NCI-H1694 (cell line): ENCODE measurements at regions not wholly inside any gene's neighbourhood (a gene's known extent, or its start where the extent isn't known, plus 50 kb on each side); places are given as distances from the start of the nearest gene placed in this dataset.
A peak's percentile ranks its signal among the peaks of the same experiment; 100 is the strongest.

ENCODE experiments used
- DNase-seq: peaks from one replicate; lab custom pipeline; 2025; lab: John Stamatoyannopoulos, UW

DNA sequence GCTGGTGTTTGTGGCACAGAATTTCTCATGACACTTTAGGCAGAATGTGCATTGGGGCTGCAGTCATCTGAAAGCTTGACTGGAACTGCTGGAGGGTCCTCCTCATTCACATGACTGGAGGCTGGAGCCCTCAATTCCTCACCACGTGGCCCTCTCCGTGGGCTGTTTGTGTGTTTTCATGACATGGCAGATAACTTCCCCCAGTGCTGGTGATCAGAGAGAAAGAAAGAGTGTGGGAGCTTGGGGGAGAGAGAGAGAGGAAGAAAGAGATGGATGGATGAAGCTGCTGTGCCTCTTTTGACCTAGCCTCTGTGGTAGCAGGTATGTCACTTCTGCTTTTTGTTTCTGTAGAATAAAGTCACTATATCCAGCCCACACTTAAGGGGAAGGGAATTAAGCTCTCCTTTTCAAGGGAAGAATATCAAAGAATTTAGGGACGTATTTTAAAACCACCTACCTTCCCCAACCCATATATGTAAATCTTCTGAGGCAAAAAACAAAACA lies 169.6 kb upstream of the IL12A start:
- DNase-seq, result no peak

DNA sequence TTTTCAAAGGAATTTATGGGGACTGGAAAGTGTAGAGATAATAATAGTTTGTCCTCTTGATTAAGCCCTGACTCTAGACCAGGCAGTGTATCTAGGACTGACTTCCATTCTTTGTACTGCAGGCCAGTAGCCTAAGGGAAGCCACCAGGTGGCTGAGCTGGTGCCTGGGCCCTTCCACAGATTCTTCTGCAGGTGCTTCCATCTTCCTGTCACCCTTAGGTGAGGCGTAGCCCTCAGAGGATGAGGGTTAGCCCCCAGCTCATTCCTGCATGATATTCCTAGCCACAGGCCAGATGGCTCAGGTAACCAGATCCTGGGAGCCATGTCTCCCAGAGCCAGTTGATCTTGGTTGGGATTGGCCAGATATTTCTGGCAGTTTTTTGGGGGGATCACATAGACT lies 169.0 kb upstream of the IL12A start:
- DNase-seq, result no peak

DNA sequence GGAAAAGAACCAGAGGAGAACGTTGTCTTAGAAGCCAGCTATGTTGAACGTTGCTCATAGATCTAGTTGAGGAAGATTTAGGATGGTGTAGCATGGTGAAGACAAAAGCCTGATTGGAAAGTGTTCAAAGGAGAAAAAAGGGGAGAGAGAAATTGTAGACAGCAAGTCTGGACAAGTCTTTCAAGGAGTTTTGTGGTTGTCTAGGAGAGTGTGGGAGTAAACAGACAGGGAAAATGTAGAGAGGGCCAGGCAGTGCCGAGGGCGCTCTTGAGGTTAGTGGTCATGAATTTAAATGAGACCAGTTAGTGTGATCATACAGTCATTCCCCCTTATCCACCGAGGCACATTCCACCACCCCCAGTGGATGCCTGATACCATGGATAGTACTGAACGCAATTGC lies 167.5 kb upstream of the IL12A start:
- no peak for DNase-seq

DNA sequence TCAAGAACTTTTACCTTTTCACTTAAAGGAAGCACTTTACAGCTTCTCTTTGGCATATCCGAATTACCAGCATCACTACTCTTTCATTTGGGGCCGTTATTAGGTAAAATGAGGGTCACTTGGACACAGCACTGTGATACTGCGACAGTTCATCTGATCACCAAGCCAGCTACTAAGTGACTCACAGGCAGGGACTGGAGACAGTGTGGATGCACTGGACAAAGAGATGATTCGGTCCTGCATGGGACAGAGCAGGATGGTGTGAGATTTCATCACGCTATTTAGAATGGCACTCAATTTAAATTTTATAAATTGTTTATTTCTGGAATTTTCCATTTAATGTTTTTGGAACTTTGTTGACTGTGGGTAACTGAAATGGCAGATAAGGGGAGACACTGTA lies 166.9 kb upstream of the IL12A start:
- no peak for DNase-seq

DNA sequence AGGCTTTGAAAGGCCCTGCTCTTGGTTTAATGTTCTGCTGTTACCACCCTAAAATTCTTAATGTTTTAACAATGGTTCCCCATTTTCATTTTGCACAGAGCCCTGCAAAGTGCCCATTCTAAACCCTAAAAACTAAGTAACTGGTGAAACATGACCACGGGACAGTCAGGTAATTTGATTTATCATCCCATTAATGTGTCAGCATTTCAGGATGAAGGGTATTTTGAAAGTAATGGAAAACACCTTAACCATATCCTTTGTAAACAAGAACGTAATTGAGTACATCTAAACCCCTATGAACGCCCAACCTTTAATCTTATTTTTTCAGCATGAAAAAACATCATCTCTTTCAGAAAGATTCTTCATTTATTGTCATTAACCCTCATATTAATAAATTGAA lies 164.9 kb upstream of the IL12A start:
- DNase-seq, result no peak

DNA sequence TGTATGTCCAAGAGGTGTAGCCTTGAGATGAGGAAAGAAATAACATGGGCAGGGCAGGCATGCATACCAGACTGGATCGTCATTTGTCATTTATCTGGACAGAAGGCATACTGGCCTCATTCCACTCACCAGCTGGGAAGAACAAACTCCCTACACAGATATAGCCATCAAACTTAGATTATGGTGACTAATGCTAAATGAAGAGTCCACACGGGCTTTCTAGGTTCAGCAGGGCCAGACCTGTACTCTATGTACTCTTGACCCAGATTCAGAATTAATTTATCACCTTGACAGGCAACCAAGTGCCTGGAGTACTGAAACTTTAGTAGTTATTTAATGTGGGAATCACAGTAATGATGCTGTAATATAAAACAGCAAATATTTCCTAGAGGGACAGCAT lies 164.3 kb upstream of the IL12A start:
- no peak for DNase-seq

DNA sequence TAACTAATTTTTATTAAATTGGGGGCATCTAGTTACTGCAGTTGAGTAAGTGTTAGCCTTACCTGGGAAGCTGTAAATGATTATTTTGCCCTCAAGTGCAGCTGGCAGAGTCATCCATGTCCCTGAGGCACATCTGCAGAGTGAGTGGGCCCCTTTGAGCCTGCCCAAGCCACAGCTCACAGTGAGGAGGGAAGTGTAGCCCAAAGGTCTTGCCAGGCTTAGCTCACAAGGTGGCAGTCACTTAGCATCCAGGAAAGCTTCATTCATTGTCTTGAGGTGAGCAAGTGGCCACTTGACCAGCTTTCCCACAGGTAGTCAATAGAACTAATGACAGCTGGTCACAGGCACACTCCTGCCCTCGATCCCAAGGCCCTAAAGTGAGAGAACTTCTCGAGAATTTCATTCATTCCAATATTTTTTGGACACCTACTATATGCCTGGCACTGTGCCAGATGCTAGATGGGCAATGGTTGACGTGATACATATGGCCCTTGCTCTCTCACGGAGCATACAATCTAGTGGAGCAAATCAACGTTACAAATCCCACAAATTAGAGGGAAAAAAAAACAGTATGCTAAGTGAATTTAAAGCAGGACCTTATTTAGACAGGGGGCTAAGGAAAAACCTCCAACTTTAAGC lies 163.3 kb upstream of the IL12A start:
- DNase-seq, result no peak

DNA sequence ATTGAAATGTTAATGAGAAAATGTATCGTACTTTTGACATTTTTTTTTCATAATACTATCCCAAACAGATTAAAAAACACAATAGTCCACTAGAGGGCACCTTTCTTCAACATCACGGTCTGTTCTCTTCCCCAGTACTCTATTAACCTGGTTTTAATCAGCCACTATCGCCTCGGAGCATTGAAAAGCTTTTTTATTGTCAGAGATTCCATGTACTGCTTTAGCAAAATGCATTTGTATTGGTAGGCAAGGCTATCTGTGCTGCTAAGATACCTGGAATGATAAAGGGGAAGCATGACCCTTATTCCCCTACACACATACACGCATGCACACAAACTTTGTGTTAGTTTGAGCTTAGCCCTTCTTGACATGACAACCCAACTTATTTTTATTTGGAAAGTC lies 160.1 kb upstream of the IL12A start:
- peak; percentile 30 for DNase-seq

DNA sequence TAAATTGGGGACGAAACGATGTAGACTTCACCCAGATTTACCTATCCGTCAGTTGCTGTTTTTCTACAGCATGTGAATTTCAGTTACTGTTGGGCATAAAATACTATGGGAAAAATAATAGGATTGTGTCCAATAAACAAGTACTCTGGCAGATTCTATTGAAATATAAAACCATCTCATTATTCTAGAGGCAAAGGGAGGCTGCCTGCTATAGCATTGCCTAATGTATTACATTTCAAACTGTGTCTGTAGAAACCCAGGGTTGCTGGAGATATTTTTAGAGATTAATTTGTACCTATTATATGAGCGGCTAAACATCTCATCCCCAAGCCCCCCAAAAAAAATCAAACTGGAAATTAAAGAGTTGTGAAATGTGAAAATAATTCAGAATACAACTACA lies 159.6 kb upstream of the IL12A start:
- DNase-seq, result no peak

DNA sequence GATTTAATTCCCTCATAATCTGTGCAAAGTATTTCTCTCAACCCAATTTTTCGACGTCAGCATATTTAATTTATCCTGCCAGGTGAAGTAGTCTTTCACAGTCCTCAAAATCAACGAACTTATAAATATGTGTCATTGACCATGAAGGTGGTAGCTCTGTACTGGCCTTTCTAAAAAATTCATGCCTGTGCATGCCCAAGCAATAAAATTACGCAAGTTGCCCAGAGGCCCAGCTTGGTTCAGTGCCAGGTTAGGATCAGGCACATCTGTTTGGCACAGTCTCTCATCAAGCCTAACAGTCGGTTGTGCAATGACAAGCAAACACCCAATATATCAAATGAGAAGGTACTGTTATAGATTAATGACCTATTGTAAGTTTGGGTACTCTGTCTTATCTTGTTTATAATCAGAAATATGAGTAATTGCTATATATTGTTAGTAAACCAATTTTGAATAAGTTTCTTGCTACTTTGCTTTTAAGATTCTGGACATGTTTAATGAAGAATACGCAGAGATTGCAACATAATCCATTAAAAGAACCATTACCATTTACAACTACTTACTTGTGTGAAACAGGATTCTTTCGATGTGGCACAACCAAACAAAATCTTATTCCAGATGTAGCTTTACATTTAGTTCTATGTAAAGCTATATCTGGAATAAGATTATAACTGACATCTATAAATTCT lies 159.0 kb upstream of the IL12A start:
- DNase-seq, result no peak

DNA sequence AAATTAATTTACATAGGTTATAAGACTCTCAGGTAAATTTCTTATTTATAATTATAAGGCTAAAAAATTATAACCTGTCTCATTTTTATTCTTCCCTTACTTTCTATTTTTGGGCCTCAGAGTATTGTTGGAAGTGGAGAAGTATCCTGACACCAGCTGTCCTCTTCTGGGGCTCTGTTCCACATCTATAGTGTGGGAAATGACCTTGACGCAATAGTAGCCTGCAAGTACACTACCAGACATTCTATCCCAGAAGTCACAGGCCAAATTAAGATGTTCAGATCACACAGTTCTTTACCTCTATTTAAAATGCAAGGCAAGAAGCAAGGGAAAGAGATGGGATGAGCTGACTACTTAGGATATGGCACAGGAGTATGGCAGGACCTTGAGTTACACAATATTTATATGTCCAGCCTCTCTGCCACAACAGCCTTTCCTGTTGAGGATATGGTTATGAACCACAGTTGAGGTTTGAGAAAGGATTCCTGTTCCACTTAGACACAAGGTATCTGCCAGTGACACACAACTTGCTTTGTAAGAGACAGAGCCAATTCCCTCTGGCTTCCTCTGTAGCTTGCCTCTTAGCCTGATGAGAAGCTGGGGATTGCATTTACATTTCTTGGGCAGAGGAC lies 158.0 kb upstream of the IL12A start:
- no peak for DNase-seq

DNA sequence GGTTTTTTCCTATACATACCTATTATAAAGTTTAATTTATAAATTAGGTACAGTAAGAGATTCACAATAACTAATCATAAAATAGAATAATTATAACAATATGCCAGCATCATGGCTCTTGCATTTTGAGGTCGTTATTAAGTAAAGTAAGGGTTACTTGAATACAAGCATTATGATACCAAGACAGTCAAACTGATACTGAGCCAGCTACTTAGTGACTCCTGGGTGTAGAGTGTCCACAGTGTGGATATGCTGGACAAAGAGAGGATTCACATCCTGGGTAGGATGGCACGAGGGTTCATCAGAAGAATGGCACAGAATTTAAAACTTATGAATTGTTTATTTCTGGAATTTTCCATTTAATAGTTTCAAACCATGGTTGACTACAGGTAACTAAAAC lies 157.2 kb upstream of the IL12A start:
- DNase-seq, result no peak

DNA sequence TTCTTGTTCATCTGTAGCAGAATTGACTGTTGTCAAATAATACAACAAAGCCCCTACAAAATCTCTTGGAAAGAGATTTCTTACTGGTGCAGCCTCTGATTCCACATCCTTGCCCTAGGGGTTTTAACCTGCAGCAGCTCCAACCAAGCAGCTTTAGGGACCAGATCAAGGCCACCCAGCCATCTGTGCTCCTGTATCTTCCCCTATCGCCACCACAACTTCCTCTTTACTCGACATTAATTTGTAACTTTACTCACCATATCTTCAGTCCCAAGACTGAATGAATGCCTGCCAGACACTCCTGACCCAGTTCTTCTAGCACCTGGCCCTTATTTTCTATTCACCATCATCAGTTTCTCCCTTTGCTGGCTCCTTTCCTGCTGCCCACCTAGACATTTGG lies 156.6 kb upstream of the IL12A start:
- DNase-seq, result no peak

DNA sequence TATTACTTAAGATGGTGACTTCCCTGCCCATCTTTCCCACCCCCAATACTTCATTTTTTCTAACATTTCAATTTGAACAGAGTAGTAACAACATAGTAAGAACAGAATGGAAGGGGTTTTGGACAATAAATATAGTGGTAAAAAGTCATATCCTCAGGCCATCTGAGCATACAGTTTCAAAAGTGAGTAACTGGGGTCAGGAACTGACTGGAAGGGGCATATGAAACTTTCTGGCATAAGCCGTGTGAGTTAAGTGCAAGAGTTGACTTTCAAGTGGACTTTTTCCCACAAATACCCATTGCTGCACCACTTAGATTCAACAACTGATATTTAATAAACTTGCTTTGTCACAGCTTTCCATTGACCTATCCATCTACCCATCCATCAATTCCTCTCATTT lies 153.5 kb upstream of the IL12A start:
- no peak for DNase-seq

DNA sequence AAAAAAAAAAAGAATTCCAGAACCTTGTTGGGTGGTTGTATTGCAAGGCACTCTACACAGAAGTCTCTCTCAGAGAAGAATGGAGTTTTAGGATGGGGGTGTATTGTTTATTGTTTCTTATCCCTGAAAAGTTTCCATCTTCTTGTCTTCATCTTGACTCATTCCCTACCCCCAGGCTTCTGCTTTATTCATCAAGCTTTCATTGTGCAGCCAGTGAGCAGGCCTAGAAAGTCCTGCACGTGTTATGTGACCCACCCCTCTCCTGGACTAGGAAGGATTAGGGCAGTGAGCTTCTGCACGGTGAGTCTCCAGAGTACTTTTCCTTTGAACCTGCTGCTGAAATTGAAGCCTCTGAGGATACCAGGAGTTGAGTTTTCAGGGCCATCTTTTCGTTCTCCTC lies 150.9 kb upstream of the IL12A start:
- DNase-seq, result no peak

DNA sequence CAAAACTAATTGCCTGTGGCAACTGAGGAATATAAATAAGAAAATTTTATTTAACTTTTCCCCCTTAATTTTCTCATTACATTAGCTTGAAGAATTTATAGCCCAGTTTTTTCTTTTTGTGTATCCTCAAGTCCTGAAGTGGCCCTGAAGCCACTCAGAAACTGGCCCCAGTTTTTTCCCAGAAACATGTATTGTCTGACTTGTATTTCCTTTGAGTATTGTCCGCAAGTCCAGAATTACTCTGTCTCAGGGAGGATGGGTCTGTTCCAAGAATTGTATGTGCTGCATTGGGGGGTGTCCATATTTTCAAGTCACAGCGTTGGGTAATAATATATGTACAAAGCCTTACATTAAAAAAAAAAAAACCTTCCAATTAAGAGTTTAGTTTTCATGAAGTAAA lies 149.7 kb upstream of the IL12A start:
- DNase-seq, result no peak

DNA sequence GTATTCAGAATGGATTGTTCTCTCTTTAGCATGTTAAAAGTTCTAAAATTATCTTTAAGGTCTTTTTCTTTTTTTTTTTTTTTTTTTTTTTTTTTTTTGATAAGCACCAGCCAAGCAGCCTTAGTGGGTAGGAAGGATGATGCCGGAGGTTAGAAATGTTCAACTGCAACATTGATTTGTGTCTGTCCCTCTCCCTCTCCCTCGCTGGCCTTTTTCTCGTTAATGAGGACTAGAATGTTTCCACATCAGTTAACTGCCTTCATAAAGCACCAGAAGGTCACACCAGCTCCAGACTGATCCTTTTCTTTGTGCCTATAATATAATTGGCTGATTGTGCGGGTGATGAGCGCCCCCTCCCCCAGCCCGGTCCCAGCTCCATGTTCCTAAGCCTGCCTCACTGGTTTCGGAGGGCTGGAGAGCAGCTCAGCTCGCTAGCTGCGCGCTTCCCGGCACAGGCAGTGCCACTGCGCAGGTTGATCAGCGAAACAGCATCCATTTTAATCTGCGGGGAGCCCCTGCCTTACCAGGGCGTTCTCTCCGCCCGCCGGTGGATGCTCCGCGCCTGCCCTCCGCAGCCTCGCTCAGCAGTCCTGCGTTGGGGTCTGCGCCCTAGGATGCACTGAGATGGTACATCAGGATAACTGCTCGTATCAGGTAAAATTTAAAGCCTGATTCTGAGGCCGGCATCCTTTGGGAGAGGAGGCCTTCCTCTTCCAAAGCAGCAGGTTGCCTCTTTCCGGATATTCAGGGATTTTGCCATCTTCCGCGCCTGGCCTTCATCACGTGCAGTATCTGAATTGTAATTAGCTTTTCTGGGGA lies 148.9 kb upstream of the IL12A start, which contains the start of gene SCHIP1:
SCHIP1 (plus strand) TSS at position 301 of the 819 bp plus-strand sequence.
- DNase-seq, result no peak

DNA sequence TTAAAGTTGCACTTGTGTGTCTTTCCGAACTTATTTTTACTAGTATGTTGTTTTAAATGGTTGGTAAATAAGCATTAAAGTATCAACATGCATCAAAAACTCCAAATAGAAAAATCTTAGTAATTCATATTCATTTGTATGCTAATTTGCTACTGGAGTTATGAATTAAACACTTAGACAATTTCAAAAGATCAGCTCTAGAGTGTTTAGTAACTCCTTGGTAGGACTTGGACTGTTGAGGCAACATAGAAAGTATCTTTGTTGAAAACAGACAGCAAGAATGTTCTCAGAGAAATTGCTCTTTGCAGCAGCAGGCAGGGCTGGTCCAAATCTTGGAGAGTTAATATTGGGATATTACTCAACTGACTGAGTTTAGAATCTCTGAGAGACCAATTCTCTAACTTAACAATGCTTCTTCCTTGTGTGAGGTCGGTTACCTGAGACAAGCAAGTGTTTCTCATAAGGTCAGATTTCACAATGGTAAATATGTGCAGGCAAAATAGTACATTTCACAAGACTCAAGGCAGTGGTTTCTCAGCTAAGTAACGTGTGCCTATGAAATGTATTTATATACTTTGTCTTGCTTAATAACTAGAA lies 147.8 kb upstream of the IL12A start:
- DNase-seq, result no peak

DNA sequence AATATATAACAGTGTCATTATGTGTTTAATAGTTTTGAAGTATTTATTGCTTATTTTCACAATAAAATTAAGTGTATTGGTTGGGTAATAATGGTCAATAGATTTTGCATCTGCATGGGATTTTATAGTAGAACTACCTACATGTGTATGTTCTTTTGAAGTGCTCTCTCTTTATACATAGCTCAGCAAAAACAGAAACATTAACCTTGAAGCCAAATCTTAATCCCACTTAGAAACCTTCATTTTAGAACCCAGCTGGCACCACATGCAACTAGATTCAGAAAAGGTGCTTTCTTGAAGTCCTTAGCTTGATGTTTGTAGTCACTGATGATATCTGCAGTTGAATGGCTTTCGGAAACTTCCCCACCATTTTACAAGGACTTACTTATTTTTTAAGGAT lies 146.9 kb upstream of the IL12A start:
- DNase-seq, result no peak

DNA sequence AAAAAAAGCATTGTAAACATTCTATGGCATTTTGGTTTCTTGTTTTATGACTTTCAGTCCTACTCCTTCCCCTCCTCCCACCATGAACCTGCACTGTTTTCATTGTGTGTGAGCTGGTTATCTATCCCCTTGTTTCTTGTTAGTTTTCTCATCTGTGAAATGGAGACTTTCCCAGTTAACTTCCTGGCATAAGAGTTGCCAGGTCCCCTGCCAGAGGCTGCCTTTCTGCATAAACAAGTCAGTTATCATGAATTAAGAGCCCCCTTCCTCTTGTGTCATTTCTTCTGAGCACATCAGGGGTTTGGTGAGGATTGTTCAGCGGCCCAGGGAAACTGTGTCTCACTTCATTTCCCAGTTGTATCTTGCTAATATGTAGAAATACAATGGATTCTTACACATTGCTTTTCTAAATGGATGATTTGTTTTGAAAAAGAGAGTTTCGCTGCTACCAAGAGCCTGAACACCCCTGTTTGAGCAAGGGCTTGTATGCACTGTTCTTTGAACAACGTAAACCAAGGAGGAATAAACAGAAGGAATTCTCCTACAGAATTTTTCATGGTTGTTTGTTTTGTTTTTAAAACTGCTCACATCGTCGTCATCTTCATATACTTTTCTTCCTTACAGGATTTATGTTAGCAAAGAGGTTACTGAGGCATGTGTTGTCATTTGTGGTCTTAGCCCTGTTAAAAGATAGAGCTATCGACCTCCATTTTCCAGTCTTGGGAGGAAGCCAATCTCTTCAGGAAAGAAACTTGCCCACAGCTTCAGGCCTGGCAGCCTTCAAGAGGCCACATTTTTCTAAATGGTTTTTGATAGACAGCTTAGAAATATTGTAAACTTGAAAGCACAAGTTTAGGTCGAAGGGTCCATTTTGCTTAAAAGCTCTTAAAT lies 144.6 kb upstream of the IL12A start:
- DNase-seq, result no peak

DNA sequence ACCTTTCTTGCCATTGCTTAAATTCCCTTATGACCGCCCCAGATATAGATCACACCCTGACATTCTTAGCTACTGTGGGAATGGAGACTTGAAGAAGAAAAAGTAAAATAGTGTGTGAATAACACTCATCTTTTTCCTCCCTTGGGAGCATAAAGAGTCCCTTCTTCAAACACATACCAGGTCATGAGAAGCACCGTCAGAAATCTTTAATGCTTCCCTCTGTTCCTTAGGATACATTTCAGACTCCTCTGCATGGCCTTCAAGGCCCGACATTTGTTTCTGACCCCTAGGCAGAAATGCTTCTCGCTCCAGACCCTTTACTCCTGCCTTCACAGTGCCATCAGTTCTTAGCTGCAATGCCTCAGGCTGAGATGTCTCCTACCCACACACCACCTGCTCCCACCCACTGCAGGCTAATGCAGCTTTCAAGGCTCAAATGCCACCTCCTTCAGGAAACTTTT lies 143.8 kb upstream of the IL12A start:
- DNase-seq, result no peak
